ENCODE measurements at regions not wholly inside any gene's neighbourhood (a gene's known extent, or its start where the extent isn't known, plus 50 kb on each side); places are given as distances from the start of the nearest gene placed in this dataset.

GRCh38 chr12:58186401-58186800 lies 245.0 kb downstream of the ATP23 start:
- TF ChIP-seq CTCF (IDR thresholded peaks at IDR 0.05; ENCODE audit: low read depth, low read length, missing input control) (no peak), REST (IDR thresholded peaks at IDR 0.05) (no peak), JUND (IDR thresholded peaks at IDR 0.05) (no peak), RAD21 (IDR thresholded peaks at IDR 0.05) (no peak), NR2F2 (IDR thresholded peaks at IDR 0.05) (no peak), EGR1 (IDR thresholded peaks at IDR 0.05; ENCODE audit: low read depth in 2 of 2) (no peak), MAX (IDR thresholded peaks at IDR 0.05) (no peak), TAF1 (conservative IDR thresholded peaks at IDR 0.05) (no peak), SP1 (IDR thresholded peaks at IDR 0.05) (no peak)

Data from liver (tissue), 3 donors.